HG03460 (cell line): ENCODE measurements at regions not wholly inside any gene's neighbourhood (a gene's known extent, or its start where the extent isn't known, plus 50 kb on each side); places are given as distances from the start of the nearest gene placed in this dataset.
A peak's percentile ranks its signal among the peaks of the same experiment; 100 is the strongest.

Source experiments
- ATAC-seq: cut with Tn5 transposase; IDR thresholded peaks from one replicate; pipeline ENCODE4 v1.9.1; 2021; ENCODE audit not compliant: unreplicated experiment

DNA sequence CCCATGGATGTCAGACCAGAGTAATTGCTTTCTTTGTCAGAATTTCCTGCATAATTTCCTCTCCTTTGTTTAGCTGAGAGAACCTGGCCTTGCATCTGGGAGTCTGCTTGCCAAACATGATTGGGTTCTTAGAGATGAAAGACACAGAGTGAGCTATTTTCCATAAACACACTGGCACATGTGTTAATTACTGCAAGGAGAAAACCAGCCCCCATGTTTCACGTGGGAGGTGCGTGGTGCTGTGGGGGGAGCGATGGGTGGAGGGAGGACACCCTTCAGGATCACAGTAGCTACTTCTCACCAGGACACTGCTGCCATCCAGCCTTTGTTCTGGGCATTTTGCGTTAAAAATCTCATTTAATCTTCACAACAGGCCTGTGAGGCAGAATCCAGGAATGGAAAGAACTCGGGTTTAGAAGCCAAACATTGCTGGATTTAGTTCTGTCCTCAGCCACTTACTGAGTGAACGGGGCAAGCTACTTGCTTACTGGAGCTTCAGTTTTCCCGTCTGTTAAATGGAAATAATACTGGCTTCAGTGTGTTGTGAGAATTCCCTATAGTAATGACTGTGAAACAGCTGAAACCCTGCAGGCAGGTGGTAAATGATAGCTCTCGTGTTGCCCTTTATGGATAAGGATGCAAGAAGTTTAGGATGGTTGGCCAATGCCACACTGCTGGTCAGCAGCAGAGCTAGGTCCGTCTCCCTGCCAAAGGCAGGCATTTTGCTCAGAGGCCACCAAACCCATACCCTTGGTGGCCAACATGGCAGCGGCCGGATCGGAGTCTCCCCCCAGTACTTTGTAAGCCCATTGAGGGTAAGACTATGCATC, 100.1 kb upstream of the ASAP2 start:
- no peak for ATAC-seq

GRCh38 chr2:9105601-9106337, 100.8 kb upstream of the ASAP2 start:
- ATAC-seq: no peak

GRCh38 chr2:9103663-9104277, 100.3 kb upstream of the MBOAT2 start:
- ATAC-seq: no peak

DNA sequence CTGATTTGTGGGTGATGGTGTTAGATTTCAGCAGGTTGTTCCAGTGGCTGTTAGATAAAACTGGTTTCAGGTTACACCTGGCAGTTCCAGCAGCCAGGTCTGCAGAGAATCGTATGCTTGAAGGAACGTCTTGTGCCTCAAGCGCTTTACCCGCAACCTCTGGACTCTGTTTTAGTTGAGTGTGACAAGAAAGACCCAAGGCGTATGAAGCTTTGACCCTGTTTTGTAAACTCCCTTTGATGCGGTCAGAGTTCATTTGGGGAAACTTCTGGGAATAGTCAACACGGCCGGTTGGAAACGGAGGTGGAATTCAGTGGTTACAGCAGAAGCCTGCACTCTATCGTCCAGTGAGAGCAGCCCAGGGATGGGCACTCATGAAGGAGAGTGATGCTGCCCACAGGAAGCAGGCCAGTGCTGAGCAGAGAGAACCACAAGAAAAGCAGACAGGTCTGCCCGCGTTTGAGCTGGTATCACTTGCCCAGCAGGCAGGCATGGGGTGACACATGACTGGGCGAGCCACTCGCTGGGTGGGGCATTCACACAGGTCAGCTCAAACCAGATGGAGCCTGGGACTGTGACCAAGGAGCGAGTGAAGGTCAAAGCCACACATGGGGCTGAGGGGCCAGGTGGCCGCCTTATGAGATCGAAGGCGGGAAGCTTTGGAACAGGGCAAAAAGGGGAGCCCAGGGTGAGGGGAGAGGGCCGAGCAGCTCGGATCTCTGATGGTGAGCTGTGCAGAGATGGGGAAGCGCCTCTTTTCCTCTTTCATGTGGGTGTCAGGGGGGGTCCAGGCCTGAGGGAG, 99.6 kb upstream of the MBOAT2 start:
- ATAC-seq: no peak

GRCh38 chr2:9101763-9102425, 98.4 kb upstream of the MBOAT2 start:
- no peak for ATAC-seq

GRCh38 chr2:9100080-9100876, 96.8 kb upstream of the MBOAT2 start:
- peak; percentile 48 for ATAC-seq

- peak; percentile 55 for ATAC-seq
Observed at GRCh38 chr2:9099341-9099751, 95.9 kb upstream of the MBOAT2 start.

GRCh38 chr2:9097892-9098291, 94.4 kb upstream of the MBOAT2 start:
- no peak for ATAC-seq

DNA sequence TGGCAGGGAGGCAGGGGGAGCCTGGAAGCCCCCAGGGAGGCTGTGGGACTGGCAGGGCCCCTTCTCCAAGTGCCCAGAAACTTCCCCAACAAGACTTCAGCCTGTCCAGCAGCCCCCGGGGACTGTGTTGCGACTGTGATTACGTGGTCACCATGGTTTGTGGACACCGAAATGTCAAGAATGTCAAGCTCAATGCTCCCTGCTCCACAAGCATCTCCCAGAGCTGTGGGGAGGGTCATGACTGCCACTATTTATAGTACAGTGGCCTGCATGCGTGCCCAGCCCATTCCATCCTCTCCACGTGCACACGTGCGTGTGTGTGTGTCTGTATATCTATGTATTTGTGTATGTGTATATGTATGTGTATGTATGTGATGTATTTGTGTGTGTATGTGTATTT, 93.8 kb upstream of the MBOAT2 start:
- no peak for ATAC-seq

DNA sequence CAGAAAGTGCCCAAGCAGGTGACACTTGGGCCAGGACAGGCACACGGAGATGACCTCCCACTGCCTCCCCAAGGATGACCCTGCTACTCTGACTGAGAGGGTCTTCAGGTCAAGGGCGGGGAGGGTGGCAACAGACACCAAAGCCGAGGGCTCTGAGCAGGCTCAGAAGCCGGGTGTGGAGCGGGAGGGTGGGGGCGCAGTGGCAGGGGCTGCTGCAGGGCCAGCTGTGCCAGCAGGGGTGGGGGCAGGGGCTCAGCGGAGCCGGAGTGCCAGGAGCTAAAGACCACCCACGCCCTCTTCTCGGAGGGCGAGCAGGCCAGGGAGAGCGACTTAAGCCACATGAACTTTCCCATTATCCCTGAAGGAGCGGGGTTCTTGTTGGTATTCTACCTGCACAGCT, 93.3 kb upstream of the MBOAT2 start:
- no peak for ATAC-seq

- no peak for ATAC-seq
Observed at GRCh38 chr2:9095690-9096089, 92.2 kb upstream of the MBOAT2 start.

DNA sequence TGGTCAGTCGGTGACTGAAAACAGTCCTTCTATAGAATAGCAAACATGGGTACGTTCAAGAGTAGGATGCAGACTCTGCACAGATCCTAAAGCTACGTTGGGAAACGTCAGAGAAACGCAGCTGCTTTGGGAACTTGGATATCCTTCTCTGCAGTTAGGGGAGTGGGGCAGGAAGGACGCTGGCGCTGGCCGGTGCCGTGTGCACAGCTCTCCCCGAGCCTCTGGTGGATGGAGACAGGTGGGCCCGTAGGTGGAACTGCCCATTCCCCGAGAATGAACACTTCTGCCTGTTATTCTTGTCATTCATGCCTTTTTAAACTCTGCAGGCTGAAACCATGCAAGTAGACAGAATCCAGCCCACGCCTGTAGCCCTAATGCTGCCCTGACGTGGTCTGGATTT, 91.7 kb upstream of the MBOAT2 start:
- ATAC-seq: no peak

DNA sequence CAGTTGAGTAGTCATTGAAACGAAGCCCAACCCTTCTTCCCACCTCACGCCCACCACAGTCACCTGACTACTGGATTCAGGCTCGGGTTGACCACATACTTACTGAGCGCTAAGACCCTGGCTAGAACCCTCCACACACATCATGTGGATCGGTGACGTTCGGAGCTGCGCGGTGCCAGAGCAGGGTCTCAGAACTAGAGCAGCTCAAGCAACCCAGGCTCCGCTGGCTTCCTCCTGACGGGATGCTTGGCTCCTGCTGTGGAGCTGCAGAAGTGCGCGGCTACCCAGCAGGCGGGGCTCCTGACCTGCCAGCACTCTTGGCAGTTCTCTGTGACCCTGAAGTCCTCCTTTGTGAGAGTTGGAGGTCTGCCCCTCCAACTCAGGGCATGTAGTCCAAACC, 90.6 kb upstream of the MBOAT2 start:
- ATAC-seq: no peak

- no peak for ATAC-seq
Observed at GRCh38 chr2:9093324-9093723, 89.8 kb upstream of the MBOAT2 start.

DNA sequence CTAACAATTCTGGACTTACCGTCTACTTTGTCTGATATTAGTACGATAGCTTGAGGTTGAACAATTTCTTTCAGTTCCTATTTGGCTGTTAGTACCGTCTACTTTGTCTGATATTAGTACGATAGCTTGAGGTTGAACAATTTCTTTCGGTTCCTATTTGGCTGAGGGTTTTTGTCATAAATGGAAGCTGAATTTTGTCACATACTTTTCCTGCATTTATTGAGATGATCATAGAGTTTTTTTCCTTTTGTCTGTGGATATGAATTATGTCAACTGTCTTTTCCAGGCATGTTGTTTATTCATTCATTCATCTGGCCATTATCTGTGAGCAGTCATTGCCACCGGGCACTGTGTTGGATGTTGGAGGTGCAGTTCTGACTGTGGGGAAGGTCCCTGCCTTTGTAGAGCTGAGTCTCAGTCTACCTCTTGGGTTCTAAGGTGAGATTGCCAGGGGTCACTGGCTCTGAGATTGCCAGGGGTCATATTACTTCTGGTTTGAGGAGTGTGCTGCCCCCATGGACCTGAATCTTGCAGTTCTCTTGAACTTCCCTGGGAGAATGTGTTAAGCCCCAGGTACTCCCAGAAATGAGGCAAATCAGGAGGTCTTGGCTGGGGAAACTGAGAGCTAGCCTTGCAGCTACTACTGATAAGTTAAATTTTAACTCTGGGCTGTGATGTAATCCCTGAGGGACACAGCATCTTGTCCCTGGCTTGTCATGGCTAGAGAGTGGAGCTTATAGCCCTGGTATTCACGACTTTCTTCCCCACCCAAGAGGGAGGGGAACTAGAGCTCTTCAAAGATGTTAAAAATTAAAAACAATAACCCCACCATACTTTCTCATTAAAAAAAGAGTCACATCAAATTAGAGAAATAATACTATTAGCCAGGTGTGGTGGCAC, 89.1 kb upstream of the MBOAT2 start:
- ATAC-seq: peak; percentile 85

- no peak for ATAC-seq
Observed at GRCh38 chr2:9091811-9092210, 88.3 kb upstream of the MBOAT2 start.

DNA sequence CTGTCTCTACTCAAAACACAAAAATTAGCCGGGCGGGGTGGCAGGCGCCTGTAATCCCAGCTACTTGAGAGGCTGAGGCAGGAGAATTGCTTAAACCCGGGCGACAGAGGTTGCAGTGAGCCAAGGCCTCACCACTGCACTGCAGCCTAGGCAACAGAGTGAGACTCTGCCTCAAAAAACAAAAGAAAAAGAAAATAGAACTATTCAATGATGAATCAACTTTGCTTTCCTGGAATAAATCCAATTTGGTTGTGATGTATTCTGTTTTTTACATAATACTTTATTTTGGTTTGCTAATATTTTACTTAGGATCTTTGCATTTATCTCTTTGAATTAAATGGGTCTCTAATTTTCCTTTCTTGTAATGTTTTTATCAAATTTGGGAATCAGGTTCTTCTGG, 86.3 kb upstream of the MBOAT2 start:
- ATAC-seq: no peak

DNA sequence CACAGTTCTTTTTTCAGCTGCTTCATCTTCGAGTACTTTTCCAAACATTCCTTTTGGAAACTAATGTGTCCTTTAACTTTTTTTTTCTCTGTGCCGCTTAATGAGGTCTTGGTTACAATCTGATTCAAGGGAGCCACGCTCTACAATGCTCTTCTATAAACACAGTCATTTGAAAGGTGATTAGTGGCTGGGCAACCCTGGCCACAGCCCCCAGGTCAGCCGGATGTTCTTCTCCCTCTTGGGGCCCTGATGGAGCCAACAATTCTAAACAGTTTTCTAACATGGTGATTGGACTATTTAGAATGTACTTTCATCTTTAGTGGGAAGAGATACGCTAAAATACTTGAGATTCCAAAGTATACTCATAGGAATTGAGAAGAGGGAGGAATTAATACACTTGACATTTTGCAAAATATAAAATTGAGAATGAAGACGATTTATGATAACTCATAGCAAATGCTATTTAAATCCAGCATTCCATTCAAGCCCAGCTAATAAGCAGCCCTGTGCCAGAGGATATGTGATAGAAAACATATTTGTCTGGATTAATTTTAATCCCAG, 83.7 kb upstream of the MBOAT2 start:
- ATAC-seq: no peak

GRCh38 chr2:9086465-9086864, 83.0 kb upstream of the MBOAT2 start:
- ATAC-seq: no peak
